Liver (tissue), 8 donors: ENCODE measurements at regions not wholly inside any gene's neighbourhood (a gene's known extent, or its start where the extent isn't known, plus 50 kb on each side); places are given as distances from the start of the nearest gene placed in this dataset.

Experiments
- DNase-seq: peaks from one replicate; pipeline ENCODE4 v3.0.0-alpha.2; 2017; ENCODE audit warnings: low spot score
- H3K27ac ChIP-seq, 2 donors: one replicate each; pipeline ENCODE4 v1.7.0; 2013; ENCODE audit warnings: inconsistent platforms in 2 of 2, low read length in 2 of 2, control low read depth in 1 of 2, low read depth in 1 of 2, mild to moderate bottlenecking in 1 of 2
- H3K27me3 ChIP-seq, 4 donors: one replicate each; pipeline versions ENCODE4 v1.6.1 to v1.7.0; 2013; ENCODE audit warnings: low read length in 3 of 4, inconsistent platforms in 1 of 4, mild to moderate bottlenecking in 1 of 4, moderate library complexity in 1 of 4; ENCODE audit not compliant: control insufficient read depth in 4 of 4, insufficient read depth in 4 of 4
- H3K36me3 ChIP-seq, 4 donors: one replicate each; pipeline versions ENCODE4 v1.6.1 to v1.7.0; 2013; ENCODE audit warnings: low read length in 3 of 4, mild to moderate bottlenecking in 3 of 4, low read depth in 1 of 4, moderate library complexity in 1 of 4; ENCODE audit not compliant: control insufficient read depth in 4 of 4, insufficient read depth in 3 of 4
- H3K4me1 ChIP-seq, 4 donors: one replicate each; pipeline versions ENCODE4 v1.6.1 to v1.7.0; 2013; ENCODE audit warnings: low read length in 3 of 4, mild to moderate bottlenecking in 3 of 4, moderate library complexity in 1 of 4; ENCODE audit not compliant: control insufficient read depth in 4 of 4, insufficient read depth in 4 of 4
- H3K4me3 ChIP-seq, 3 donors: one replicate each; pipeline versions ENCODE4 v1.6.1 to v1.7.0; 2013; ENCODE audit warnings: low read length in 3 of 3, control low read depth in 1 of 3, low read depth in 1 of 3, mild to moderate bottlenecking in 1 of 3
- H3K9ac ChIP-seq, 2 donors: one replicate each; pipeline ENCODE4 v1.7.0; 2013; ENCODE audit warnings: low read length in 2 of 2, mild to moderate bottlenecking in 2 of 2, moderate library complexity in 2 of 2, control low read depth in 1 of 2, low read depth in 1 of 2
- H3K9me3 ChIP-seq, 4 donors: one replicate each; pipeline versions ENCODE4 v1.6.1 to v1.7.0; 2013; ENCODE audit warnings: low read length in 3 of 4; ENCODE audit not compliant: control insufficient read depth in 4 of 4
- EGR1 ChIP-seq, 2 donors: IDR thresholded peaks; 2 replicates each; pipeline ENCODE4 v1.6.1; 2016 to 2018; ENCODE audit warnings: antibody characterized with exemption in 2 of 2, low read depth in 2 of 2
- FOXA1 ChIP-seq: IDR thresholded peaks from 2 replicates; pipeline ENCODE4 v1.6.1; 2016; ENCODE audit warnings: antibody characterized with exemption
- FOXA2 ChIP-seq: IDR thresholded peaks from 2 replicates; pipeline ENCODE4 v1.6.1; 2016; ENCODE audit warnings: antibody characterized with exemption
- GABPA ChIP-seq, 2 donors: IDR thresholded peaks in 1 of 2; conservative IDR thresholded peaks in 1 of 2; 2 replicates each; pipeline ENCODE4 v1.6.1; 2016; ENCODE audit warnings: antibody characterized with exemption in 2 of 2, mild to moderate bottlenecking in 1 of 2, moderate library complexity in 1 of 2
- HNF4A ChIP-seq, 2 donors: conservative IDR thresholded peaks; 2 replicates each; pipeline ENCODE4 v1.6.1; 2016; ENCODE audit warnings: antibody characterized with exemption in 2 of 2, mild to moderate bottlenecking in 2 of 2
- HNF4G ChIP-seq: IDR thresholded peaks from 2 replicates; pipeline ENCODE4 v1.6.1; 2016; ENCODE audit warnings: antibody characterized with exemption
- NR2F2 ChIP-seq: IDR thresholded peaks from 2 replicates; pipeline ENCODE4 v1.6.1; 2016; ENCODE audit warnings: antibody characterized with exemption
- SP1 ChIP-seq: IDR thresholded peaks from 2 replicates; pipeline ENCODE4 v1.6.1; 2018; ENCODE audit warnings: antibody characterized with exemption, mild to moderate bottlenecking
- TAF1 ChIP-seq: conservative IDR thresholded peaks from 2 replicates; pipeline ENCODE4 v1.6.1; 2016; ENCODE audit warnings: antibody characterized with exemption, mild to moderate bottlenecking
- YY1 ChIP-seq: IDR thresholded peaks from 2 replicates; pipeline ENCODE4 v1.6.1; 2016; ENCODE audit warnings: antibody characterized with exemption, mild to moderate bottlenecking
- WGBS: extraction: QIAGEN DNeasy Blood & Tissue Kit; methylation state at CpG from one replicate; pipeline ENCODE4 v1.1.7; 2013; 5-methylcytosine and 5-hydroxymethylcytosine counted together
- TF ChIP-seq, protein P1 (sequence below): fragments of 150-350 bp; IDR thresholded peaks from 2 replicates; pipeline ENCODE4 v1.5.1; 2017; ENCODE audit warnings: improper control_type of control experiment, low read depth, low read length; ENCODE audit not compliant: missing input control
- TF ChIP-seq, protein P2 (sequence below): IDR thresholded peaks from 2 replicates; pipeline ENCODE4 v1.6.1; 2016; ENCODE audit warnings: antibody characterized with exemption
- TF ChIP-seq, protein P3 (sequence below): IDR thresholded peaks from 2 replicates; pipeline ENCODE4 v1.6.1; 2016; ENCODE audit warnings: antibody characterized with exemption
- donor health status: healthy.
- donor health status: healthy.
- donor health status: healthy.
- donor health status: healthy.
- donor health status: healthy.

DNA sequence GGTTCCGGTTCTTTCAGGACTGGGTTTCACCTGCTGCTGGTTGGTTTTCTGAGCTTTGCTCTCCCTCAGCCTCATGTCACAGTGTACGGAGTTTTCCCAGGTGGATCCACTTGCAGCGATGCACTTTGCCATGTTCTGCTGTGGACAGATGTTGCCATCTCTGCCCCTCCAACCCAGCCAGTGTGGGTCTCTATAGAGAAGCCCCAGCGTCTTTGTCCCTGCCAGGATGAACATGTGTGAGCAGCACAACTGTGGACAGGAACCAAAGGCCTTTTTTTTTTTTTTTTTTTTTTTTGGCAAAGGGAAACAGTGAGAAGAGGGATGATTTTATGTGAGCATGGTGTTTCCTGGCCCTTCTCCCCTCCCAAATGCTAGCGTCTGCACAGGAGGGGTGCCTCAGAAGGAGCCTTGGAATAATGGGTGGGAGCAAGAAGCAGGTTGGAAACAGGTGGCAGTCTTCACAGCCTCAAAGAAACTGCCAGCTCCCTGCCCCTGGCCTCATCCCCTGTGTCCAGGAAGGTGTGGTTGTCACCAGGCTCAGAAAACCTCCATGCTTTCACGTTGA lies 106.5 kb downstream of the RPS24 start:
- Histone ChIP-seq H3K4me3 (no peak overlapping the region), H3K4me1 (no peaks in the 10 kb centered on the region), H3K36me3 (no peaks in the 10 kb centered on the region), H3K9ac (no peak overlapping the region), H3K27ac (no peak overlapping the region), H3K27me3 (peaks cover 0 to 4% (median under 1%) of the 10 kb centered on the region in 4 donors), H3K9me3 (peaks cover 0 to 5% (median 0%) of the 10 kb centered on the region in 4 donors)
- WGBS, result 83% methylated on average over 6 of the region's 6 CpGs
- TF ChIP-seq, protein P1, sequence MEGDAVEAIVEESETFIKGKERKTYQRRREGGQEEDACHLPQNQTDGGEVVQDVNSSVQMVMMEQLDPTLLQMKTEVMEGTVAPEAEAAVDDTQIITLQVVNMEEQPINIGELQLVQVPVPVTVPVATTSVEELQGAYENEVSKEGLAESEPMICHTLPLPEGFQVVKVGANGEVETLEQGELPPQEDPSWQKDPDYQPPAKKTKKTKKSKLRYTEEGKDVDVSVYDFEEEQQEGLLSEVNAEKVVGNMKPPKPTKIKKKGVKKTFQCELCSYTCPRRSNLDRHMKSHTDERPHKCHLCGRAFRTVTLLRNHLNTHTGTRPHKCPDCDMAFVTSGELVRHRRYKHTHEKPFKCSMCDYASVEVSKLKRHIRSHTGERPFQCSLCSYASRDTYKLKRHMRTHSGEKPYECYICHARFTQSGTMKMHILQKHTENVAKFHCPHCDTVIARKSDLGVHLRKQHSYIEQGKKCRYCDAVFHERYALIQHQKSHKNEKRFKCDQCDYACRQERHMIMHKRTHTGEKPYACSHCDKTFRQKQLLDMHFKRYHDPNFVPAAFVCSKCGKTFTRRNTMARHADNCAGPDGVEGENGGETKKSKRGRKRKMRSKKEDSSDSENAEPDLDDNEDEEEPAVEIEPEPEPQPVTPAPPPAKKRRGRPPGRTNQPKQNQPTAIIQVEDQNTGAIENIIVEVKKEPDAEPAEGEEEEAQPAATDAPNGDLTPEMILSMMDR, result no peak
- TF ChIP-seq NR2F2 (no peak), TAF1 (no peak), HNF4G (no peak), FOXA2 (no peak), HNF4A (conservative IDR thresholded peaks at IDR 0.05) (no peak), FOXA1 (no peak)
- no peak for DNase-seq

DNA sequence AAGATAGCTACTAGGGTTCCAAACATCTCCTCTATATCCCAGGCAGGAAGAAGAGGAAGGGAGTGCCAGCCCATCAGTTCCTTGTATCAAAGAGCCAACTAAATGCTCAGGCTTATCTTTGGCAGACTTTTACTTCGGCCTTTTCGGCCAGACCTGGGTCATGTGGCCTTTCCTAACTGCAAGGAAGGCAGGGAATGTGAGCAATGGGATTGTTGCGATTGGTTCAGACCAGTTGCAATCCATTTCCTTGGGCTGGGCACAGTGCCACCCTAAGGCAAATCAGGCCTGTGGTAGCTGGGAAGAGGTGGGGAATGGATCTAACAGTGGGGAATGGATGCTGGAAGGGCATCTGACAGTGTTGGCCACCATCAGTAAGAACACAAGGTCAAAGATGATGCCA lies 109.9 kb downstream of the RPS24 start:
- H3K4me3 ChIP-seq, result no peak overlapping the region
- no peaks in the 10 kb centered on the region for H3K9me3 ChIP-seq
- H3K4me1 ChIP-seq, result no peaks in the 10 kb centered on the region
- TF ChIP-seq FOXA2, result no peak
- TF ChIP-seq, protein P2, sequence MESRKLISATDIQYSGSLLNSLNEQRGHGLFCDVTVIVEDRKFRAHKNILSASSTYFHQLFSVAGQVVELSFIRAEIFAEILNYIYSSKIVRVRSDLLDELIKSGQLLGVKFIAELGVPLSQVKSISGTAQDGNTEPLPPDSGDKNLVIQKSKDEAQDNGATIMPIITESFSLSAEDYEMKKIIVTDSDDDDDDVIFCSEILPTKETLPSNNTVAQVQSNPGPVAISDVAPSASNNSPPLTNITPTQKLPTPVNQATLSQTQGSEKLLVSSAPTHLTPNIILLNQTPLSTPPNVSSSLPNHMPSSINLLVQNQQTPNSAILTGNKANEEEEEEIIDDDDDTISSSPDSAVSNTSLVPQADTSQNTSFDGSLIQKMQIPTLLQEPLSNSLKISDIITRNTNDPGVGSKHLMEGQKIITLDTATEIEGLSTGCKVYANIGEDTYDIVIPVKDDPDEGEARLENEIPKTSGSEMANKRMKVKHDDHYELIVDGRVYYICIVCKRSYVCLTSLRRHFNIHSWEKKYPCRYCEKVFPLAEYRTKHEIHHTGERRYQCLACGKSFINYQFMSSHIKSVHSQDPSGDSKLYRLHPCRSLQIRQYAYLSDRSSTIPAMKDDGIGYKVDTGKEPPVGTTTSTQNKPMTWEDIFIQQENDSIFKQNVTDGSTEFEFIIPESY, result no peak
- TF ChIP-seq GABPA (IDR thresholded peaks at IDR 0.05 in 1 of 2, conservative IDR thresholded peaks at IDR 0.05 in 1 of 2), result no peak
- TF ChIP-seq HNF4G, result no peak
- TF ChIP-seq, protein P3, sequence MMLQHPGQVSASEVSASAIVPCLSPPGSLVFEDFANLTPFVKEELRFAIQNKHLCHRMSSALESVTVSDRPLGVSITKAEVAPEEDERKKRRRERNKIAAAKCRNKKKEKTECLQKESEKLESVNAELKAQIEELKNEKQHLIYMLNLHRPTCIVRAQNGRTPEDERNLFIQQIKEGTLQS, result no peak
- no peak for TF ChIP-seq EGR1 (IDR thresholded peaks at IDR 0.05; ENCODE audit: low read depth in 2 of 2)
- no peak for TF ChIP-seq TAF1
- TF ChIP-seq YY1, result no peak
- TF ChIP-seq NR2F2, result no peak
- no peak for TF ChIP-seq SP1
- TF ChIP-seq, protein P1, result no peak
- H3K9ac ChIP-seq, result no peak overlapping the region
- H3K36me3 ChIP-seq, result no peaks in the 10 kb centered on the region
- H3K27ac ChIP-seq, result no peak overlapping the region
- no peak for DNase-seq
- H3K27me3 ChIP-seq, result peaks cover 0 to 2% (median 0%) of the 10 kb centered on the region in 4 donors
- WGBS, result 93% methylated on average over 3 of the region's 3 CpGs
